A673 (cell line): ENCODE measurements at regions not wholly inside any gene's neighbourhood (a gene's known extent, or its start where the extent isn't known, plus 50 kb on each side); places are given as distances from the start of the nearest gene placed in this dataset.

Experiments
- BruUV-seq: library from RNA; stranded (reverse); fragments of 400-500 nt; replicated peaks from 2 replicates; lab custom pipeline; 2021; lab: Mats Ljungman, UMichigan
- CTCF ChIA-PET: fragments of 300-600 bp; sonication (Branson Sonifier 250); formaldehyde crosslinking; loops from one replicate; lab custom pipeline; 2022; ENCODE audit warnings: antibody characterized with exemption; lab: Charles Lee
- POLR2A ChIA-PET: fragments of 300-600 bp; sonication (Branson Sonifier 250); formaldehyde crosslinking; loops from one replicate; lab custom pipeline; 2022; ENCODE audit warnings: antibody characterized with exemption; ENCODE audit not compliant: low non-redundant PET; lab: Charles Lee
- DNase-seq: peaks from one replicate; pipeline ENCODE4 v3.0.0-alpha.2; 2015; ENCODE audit warnings: low spot score
- H3K27ac ChIP-seq: fragments of 200-600 bp; sonication (generic); 2 replicates; pipeline ENCODE4 v1.5.1; 2016; ENCODE audit warnings: mixed run types, low read depth, mild to moderate bottlenecking, mixed read lengths, antibody characterized with exemption, low read length; ENCODE audit not compliant: poor library complexity, severe bottlenecking
- H3K27me3 ChIP-seq: fragments of 200-600 bp; sonication (generic); replicated peaks from 2 replicates; pipeline ENCODE4 v1.6.1; 2017; ENCODE audit warnings: mixed run types, low read depth, mild to moderate bottlenecking, mixed read lengths, antibody characterized with exemption, low read length; ENCODE audit not compliant: insufficient read depth, poor library complexity
- H3K36me3 ChIP-seq: fragments of 200-600 bp; sonication (generic); 2 replicates; pipeline ENCODE4 v1.6.1; 2016; ENCODE audit warnings: mixed run types, mild to moderate bottlenecking, mixed read lengths, antibody characterized with exemption, low read length; ENCODE audit not compliant: insufficient read depth, poor library complexity, severe bottlenecking
- H3K4me1 ChIP-seq: fragments of 200-600 bp; sonication (generic); 2 replicates; pipeline ENCODE4 v1.6.1; 2017; ENCODE audit warnings: mixed run types, mild to moderate bottlenecking, mixed read lengths, antibody characterized with exemption, low read length; ENCODE audit not compliant: insufficient read depth, poor library complexity, severe bottlenecking
- H3K4me3 ChIP-seq: fragments of 200-600 bp; sonication (generic); 2 replicates; pipeline ENCODE4 v1.5.1; 2016; ENCODE audit warnings: low read depth, mixed run types, mild to moderate bottlenecking, mixed read lengths, low read length; ENCODE audit not compliant: poor library complexity, severe bottlenecking
- H3K9me3 ChIP-seq: fragments of 200-600 bp; sonication (generic); 2 replicates; pipeline ENCODE4 v1.6.1; 2016; ENCODE audit warnings: mixed run types, low read depth, mild to moderate bottlenecking, mixed read lengths, antibody characterized with exemption, low read length; ENCODE audit not compliant: poor library complexity, severe bottlenecking
- EZH2 ChIP-seq: fragments of 200-600 bp; sonication (generic); IDR thresholded peaks from 2 replicates; pipeline ENCODE4 v1.6.1; 2017; ENCODE audit warnings: borderline replicate concordance, low read depth, mild to moderate bottlenecking, mixed read lengths, antibody characterized with exemption, low read length; ENCODE audit not compliant: poor library complexity, severe bottlenecking
- intact Hi-C: fragments of 100-400 bp; cut with micrococcal nuclease; formaldehyde crosslinking; loops from one replicate; pipeline ENCODE4 v1.10.0; 2022; ENCODE audit not compliant: unreplicated experiment
- TF ChIP-seq, protein P1 (sequence below): fragments of 300-800, 200-600 bp; sonication (generic); conservative IDR thresholded peaks from 2 replicates; pipeline ENCODE4 v1.5.1; 2017; ENCODE audit warnings: low read depth, mild to moderate bottlenecking, antibody characterized with exemption, low read length, moderate library complexity, mixed read lengths

DNA sequence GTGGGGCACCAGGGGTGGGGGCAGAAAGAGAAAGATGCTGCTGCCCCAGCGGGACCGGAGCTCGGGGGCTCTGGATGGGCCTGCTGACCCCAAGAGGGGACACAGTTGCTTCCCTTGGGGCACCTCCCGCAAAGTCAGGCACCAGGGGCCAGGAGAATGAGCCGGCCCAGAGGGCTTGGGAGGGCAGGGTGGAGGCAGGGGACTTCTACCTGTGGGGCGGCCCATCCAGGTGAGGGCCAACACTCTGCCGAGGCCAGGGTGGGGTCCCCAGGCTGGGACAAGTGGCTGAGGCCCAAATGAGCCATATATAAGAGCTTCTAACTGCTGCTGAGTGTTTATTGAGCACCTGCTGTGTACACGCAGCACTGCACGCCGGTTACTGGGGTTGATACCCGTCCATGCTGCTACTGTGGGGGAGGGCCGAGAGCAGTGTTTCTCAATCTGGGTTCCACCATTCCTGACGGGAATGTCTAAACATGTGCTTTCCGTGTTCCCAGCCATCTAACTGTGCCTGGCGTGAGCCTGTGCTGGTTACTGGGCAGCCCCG lies 211.7 kb upstream of the GSE1 start:
- no peak for DNase-seq
- H3K36me3 ChIP-seq: no peaks in the 10 kb centered on the region
- H3K27me3 ChIP-seq: no peaks in the 10 kb centered on the region
- intact Hi-C loops: no loop called here
- no peak overlapping the region for H3K4me3 ChIP-seq
- BruUV-seq: no TSS peak
- ChIA-PET POLR2A (interaction anchor here (0.5 kb wide), 1 partner anchor 73 kb away, joined by 3 read pairs; no protein-coding TSS in a partner anchor), CTCF (no interaction called here)
- H3K27ac ChIP-seq: peak overlapping the region; percentile 67
- H3K9me3 ChIP-seq: no peaks in the 10 kb centered on the region
- TF ChIP-seq EZH2: no peak
- TF ChIP-seq, protein P1, sequence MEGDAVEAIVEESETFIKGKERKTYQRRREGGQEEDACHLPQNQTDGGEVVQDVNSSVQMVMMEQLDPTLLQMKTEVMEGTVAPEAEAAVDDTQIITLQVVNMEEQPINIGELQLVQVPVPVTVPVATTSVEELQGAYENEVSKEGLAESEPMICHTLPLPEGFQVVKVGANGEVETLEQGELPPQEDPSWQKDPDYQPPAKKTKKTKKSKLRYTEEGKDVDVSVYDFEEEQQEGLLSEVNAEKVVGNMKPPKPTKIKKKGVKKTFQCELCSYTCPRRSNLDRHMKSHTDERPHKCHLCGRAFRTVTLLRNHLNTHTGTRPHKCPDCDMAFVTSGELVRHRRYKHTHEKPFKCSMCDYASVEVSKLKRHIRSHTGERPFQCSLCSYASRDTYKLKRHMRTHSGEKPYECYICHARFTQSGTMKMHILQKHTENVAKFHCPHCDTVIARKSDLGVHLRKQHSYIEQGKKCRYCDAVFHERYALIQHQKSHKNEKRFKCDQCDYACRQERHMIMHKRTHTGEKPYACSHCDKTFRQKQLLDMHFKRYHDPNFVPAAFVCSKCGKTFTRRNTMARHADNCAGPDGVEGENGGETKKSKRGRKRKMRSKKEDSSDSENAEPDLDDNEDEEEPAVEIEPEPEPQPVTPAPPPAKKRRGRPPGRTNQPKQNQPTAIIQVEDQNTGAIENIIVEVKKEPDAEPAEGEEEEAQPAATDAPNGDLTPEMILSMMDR: no peak
- H3K4me1 ChIP-seq: peaks cover 35% of the 10 kb centered on the region

- Histone ChIP-seq H3K27me3 (no peaks in the 10 kb centered on the region), H3K27ac (peak overlapping the region; percentile 67), H3K36me3 (no peaks in the 10 kb centered on the region), H3K9me3 (no peaks in the 10 kb centered on the region), H3K4me3 (no peak overlapping the region), H3K4me1 (peaks cover 28% of the 10 kb centered on the region)
- TF ChIP-seq, protein P1: no peak
- TF ChIP-seq EZH2: no peak
- no TSS peak for BruUV-seq
- CTCF ChIA-PET: interaction anchor here (0.7 to 1.9 kb wide), 5 partner anchors 8 to 214 kb away, joined by 3 to 10 read pairs (median 6); no protein-coding TSS in a partner anchor
- intact Hi-C loops: no loop called here
- POLR2A ChIA-PET: interaction anchor here (0.5 to 0.7 kb wide), 2 partner anchors 74 to 177 kb away, joined by 3 read pairs; no protein-coding TSS in a partner anchor
- DNase-seq: no peak
Measured at GRCh38 chr16:85401917-85402766, 211.0 kb upstream of the GSE1 start.

DNA sequence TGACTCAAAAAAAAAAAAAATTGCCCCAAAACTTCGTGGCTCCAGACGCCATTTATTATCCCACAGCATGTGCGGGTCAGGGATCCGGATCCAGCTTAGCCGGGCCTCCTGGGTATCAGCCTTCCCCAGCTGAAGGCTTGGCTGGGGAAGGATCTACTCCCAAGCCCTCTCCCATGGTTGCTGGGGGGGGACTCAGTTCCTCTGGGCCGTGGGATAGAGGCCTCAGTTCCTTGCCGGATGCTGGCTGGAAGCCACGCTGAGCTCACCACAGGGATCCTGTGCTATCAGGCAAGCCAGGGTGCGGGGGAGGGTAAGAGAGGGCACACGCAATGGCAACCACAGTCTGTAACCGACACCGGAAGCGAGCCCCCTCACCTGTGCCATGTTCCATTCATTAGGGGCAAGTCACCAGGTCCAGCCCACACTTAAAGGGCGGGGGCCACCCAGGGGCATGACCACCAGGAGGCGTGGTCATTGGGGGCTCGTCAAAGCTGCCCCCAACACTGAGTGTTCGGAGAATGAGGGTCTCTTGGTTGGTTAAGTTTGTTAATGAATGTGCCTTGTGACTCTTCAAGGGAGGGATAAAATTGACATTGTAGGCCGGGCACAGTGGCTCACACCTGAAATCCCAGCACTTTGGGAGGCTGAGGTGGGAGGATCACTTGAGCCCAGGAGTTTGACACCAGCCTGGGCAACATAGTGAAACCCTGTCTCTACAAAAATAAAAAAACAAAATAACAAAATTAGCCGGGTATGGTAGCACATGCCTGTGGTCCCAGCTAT lies 210.0 kb upstream of the GSE1 start:
- intact Hi-C loops: no loop called here

More for the DNA sequence above, 210.0 kb upstream of the GSE1 start:
- H3K36me3 ChIP-seq: no peaks in the 10 kb centered on the region
- ChIA-PET POLR2A (no interaction called here), CTCF (interaction anchor here (0.7 to 1.9 kb wide), 5 partner anchors 9 to 213 kb away, joined by 3 to 10 read pairs (median 6); no protein-coding TSS in a partner anchor)
- DNase-seq: peak; percentile 89
- no peak overlapping the region for H3K4me3 ChIP-seq
- BruUV-seq: no TSS peak
- peaks cover 23% of the 10 kb centered on the region for H3K4me1 ChIP-seq
- no peaks in the 10 kb centered on the region for H3K9me3 ChIP-seq
- H3K27me3 ChIP-seq: no peaks in the 10 kb centered on the region
- H3K27ac ChIP-seq: peak overlapping the region; percentile 67
- TF ChIP-seq EZH2: no peak
- TF ChIP-seq, protein P1: no peak
